ENCODE measurements at regions not wholly inside any gene's neighbourhood (a gene's known extent, or its start where the extent isn't known, plus 50 kb on each side); places are given as distances from the start of the nearest gene placed in this dataset.
"Not testable (repeated sequence)": the region's sequence is repeated elsewhere in the genome, so short reads cannot be mapped to it uniquely, and the experiment has no call there.

- DNase-seq (ENCODE audit: low read depth, low spot score): no peak
These were observed 83.2 kb upstream of the TNRC6B start for GRCh38 chr22:40094485-40094884.

- not testable (repeated sequence) for DNase-seq (ENCODE audit: low read depth, low spot score)
These were observed 77.8 kb upstream of the TNRC6B start for GRCh38 chr22:40099887-40100286.

DNA sequence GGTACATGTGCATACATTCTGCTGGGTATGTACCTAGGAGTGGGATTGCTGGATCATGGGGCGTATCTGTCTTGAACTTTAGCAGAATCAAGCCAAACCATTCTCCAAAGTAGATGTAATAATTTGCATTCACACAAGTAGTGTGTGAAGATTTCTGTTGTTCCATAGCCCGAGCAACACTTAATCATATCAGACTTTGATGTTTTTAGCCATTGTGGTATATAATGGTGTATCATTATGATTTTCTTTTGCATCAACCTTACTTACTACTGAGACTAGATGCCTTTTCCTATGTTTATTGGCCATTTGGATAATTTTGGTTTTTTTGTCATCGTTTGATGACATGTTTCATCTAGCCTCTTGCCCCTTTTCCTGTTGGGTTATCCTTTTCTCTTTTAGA is 72.0 kb upstream of the TNRC6B start:
- DNase-seq (ENCODE audit: low read depth, low spot score): no peak

GRCh38 chr22:40107244-40107643 is 70.5 kb upstream of the TNRC6B start:
- DNase-seq (ENCODE audit: low read depth, low spot score): no peak

DNA sequence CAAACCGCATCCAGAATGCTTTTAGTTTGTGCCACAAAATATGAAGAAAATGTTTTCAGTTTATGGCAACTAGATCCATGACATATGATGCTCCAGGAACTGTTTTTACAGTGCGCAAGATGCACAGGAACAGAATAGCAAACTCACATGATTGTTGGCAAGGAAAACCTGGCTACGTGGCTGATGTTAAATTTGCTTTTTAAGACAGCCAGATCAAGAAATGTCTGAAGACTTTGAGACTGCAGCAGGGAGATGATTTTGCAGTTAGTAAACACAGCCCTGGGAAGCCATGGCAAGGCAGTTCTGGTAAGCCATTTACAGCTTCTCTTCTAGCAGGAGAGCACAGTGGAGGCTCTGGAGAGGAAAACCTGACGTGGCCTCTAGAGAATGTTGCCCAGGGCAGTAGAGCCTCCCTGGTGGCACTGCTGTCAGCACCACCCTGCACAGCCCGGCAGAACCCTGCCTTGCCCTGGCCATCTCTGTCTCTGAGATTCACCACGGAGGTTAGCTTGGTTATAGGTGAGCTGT is 69.8 kb upstream of the TNRC6B start:
- DNase-seq (ENCODE audit: low read depth, low spot score): peak; percentile 68

- DNase-seq (ENCODE audit: low read depth, low spot score): no peak
These were observed 69.3 kb upstream of the TNRC6B start for GRCh38 chr22:40108396-40108795.

DNA sequence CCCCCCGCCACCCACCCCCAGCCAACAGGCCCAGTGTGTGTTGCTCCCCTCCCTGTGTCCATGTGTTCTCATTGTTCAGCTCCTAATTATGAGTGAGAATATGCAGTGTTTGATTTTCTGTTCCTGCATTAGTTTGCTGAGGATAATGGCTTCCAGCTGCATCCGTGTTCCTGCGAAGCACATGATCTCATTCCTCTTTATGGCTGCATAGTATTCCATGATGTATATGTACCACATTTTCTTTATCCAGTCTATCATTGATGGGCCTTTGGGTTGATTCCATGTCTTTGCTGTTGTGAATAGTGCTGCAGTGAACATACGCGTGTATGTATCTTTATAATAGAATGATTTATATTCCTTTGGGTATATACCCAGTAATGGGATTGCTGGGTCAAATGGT is 68.8 kb upstream of the TNRC6B start:
- DNase-seq (ENCODE audit: low read depth, low spot score): not testable (repeated sequence)

DNA sequence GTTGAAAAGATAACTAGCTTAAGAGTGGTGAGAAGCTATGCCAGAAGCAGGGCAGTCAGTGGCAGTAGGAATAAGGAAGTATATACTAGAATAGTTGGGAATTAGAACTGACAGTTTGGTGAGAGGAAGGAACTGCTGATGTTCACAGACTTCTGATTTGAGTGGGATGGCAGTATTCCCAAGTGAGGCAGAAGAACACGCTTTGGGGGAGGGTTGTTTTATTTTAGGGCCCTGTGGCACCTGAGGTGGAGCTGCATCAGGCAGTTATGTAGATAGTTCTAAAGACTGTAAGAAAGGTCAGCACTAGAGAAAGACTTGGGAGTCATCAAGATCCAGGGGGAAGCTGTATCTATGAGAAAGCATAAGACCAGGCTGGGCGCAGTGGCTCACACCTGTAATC is 66.3 kb upstream of the TNRC6B start:
- DNase-seq (ENCODE audit: low read depth, low spot score): no peak

GRCh38 chr22:40112595-40112994 is 65.1 kb upstream of the TNRC6B start:
- no peak for DNase-seq (ENCODE audit: low read depth, low spot score)

GRCh38 chr22:40113696-40114095 is 64.0 kb upstream of the TNRC6B start:
- DNase-seq (ENCODE audit: low read depth, low spot score): no peak

GRCh38 chr22:40114411-40114810 is 63.3 kb upstream of the TNRC6B start:
- no peak for DNase-seq (ENCODE audit: low read depth, low spot score)

GRCh38 chr22:40116496-40117200 is 61.1 kb upstream of the TNRC6B start:
- no peak for DNase-seq (ENCODE audit: low read depth, low spot score)

- DNase-seq (ENCODE audit: low read depth, low spot score): no peak
These were observed 58.7 kb upstream of the TNRC6B start for GRCh38 chr22:40118979-40119378.

DNA sequence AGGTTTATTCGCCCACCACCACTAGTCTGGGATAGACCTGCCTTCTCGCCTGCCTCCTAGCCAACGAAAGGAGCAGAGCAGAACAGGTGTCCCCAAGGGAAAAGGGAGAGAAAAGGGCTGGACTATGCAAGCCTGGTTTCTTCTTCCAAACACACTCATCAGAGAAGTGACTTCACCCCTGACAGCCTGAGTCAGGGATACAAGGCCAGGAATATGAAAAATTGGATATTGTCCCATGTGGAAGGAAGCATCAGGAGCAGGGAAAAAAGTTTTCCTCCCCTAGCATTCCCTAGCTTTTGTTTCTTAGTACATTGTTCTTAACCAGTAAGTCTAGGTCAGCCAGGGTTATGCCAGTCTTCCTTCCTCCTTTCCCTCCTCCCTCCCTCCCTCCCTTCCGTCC is 56.9 kb upstream of the TNRC6B start:
- DNase-seq (ENCODE audit: low read depth, low spot score): no peak

DNA sequence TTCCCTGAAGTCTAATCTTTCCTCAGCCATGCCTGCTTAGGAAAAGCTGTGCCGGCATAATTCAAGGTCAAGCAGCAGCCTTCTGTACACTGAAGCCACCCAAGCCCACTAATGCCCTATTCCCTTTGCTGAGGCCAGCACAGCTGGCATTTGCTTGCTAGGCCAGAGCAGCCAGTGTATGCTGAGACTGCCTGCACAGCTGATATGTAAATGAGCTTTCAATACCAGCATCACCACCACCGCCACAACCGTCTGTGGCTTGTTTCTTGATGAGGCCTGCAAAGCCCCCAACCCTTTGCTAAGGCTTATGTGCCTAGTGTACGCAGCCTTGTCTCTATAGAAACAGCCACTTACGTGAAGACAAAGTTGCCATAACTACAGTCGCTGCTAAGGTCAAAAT is 56.3 kb upstream of the TNRC6B start:
- no peak for DNase-seq (ENCODE audit: low read depth, low spot score)

DNA sequence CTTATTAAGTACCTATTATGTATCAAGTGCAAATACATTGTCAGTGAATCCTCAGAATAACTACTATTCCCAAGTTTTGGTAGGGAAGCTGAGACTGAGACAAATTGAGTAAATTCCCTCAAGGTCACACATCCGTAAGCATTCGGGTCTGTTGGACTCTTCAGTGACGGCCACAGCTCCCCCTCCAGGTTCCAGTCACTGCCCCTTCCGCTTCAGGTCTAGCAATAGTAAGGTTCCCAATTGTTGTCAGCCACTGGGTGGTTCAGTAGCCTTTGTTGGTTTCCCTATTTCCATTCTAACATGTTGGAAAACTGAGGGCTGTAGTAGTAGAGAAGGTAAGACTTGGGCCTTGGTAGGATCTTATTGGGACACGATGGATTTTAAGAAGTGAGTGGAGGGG is 54.9 kb upstream of the TNRC6B start:
- DNase-seq (ENCODE audit: low read depth, low spot score): no peak

GRCh38 chr22:40123387-40123786 is 54.3 kb upstream of the TNRC6B start:
- DNase-seq (ENCODE audit: low read depth, low spot score): peak; percentile 61
